ENCODE measurements at regions not wholly inside any gene's neighbourhood (a gene's known extent, or its start where the extent isn't known, plus 50 kb on each side); places are given as distances from the start of the nearest gene placed in this dataset.

GRCh38 chr7:46583656-46584055, 662.6 kb upstream of the IGFBP3 start:
- peaks cover 11% of the 10 kb centered on the region for H3K4me1 Mint-ChIP-seq (ENCODE audit: insufficient read depth, unreplicated experiment)
- TF ChIP-seq CTCF (IDR thresholded peaks at IDR 0.05; ENCODE audit: unreplicated experiment): no peak
- no peaks in the 10 kb centered on the region for H3K9me3 Mint-ChIP-seq (ENCODE audit: unreplicated experiment)
- BruUV-seq (replicated peaks): no TSS peak
- H3K36me3 Mint-ChIP-seq (ENCODE audit: insufficient read depth, unreplicated experiment): no peaks in the 10 kb centered on the region
- ChIA-PET CTCF (no interaction called here), POLR2A (no interaction called here)
- intact Hi-C loops (cut with micrococcal nuclease): no loop called here
- no peak overlapping the region for H3K4me3 Mint-ChIP-seq (ENCODE audit: unreplicated experiment)
- DNase-seq (ENCODE audit: unreplicated experiment): peak; percentile 53
- no peaks in the 10 kb centered on the region for H3K27me3 Mint-ChIP-seq (ENCODE audit: insufficient read depth, unreplicated experiment)
- H3K27ac Mint-ChIP-seq (ENCODE audit: low read depth, unreplicated experiment): peak overlapping the region; percentile 55

- Mint-ChIP-seq H3K4me3 (ENCODE audit: unreplicated experiment) (no peak overlapping the region), H3K9me3 (ENCODE audit: unreplicated experiment) (no peaks in the 10 kb centered on the region), H3K36me3 (ENCODE audit: insufficient read depth, unreplicated experiment) (no peaks in the 10 kb centered on the region), H3K4me1 (ENCODE audit: insufficient read depth, unreplicated experiment) (peaks cover 11% of the 10 kb centered on the region), H3K27me3 (ENCODE audit: insufficient read depth, unreplicated experiment) (no peaks in the 10 kb centered on the region), H3K27ac (ENCODE audit: low read depth, unreplicated experiment) (no peak overlapping the region)
- POLR2A ChIA-PET: no interaction called here
- no TSS peak for BruUV-seq (replicated peaks)
- intact Hi-C loops (cut with micrococcal nuclease): no loop called here
- no peak for TF ChIP-seq CTCF (IDR thresholded peaks at IDR 0.05; ENCODE audit: unreplicated experiment)
- CTCF ChIA-PET: no interaction called here
- no peak for DNase-seq (ENCODE audit: unreplicated experiment)
Observed at GRCh38 chr7:46581268-46581667, 660.2 kb upstream of the IGFBP3 start.

- no peak for TF ChIP-seq CTCF (IDR thresholded peaks at IDR 0.05; ENCODE audit: unreplicated experiment)
- peaks cover 11% of the 10 kb centered on the region for H3K4me1 Mint-ChIP-seq (ENCODE audit: insufficient read depth, unreplicated experiment)
- H3K27me3 Mint-ChIP-seq (ENCODE audit: insufficient read depth, unreplicated experiment): no peaks in the 10 kb centered on the region
- no peaks in the 10 kb centered on the region for H3K36me3 Mint-ChIP-seq (ENCODE audit: insufficient read depth, unreplicated experiment)
- CTCF ChIA-PET: no interaction called here
- H3K9me3 Mint-ChIP-seq (ENCODE audit: unreplicated experiment): no peaks in the 10 kb centered on the region
- no peak overlapping the region for H3K4me3 Mint-ChIP-seq (ENCODE audit: unreplicated experiment)
- no peak for DNase-seq (ENCODE audit: unreplicated experiment)
- no peak overlapping the region for H3K27ac Mint-ChIP-seq (ENCODE audit: low read depth, unreplicated experiment)
- intact Hi-C loops (cut with micrococcal nuclease): no loop called here
- POLR2A ChIA-PET: no interaction called here
- no TSS peak for BruUV-seq (replicated peaks)
Observed at GRCh38 chr7:46580766-46581165, 659.7 kb upstream of the IGFBP3 start.

GRCh38 chr7:46577394-46577793, 656.3 kb upstream of the IGFBP3 start:
- H3K27ac Mint-ChIP-seq (ENCODE audit: low read depth, unreplicated experiment): no peak overlapping the region
- H3K4me3 Mint-ChIP-seq (ENCODE audit: unreplicated experiment): no peak overlapping the region
- no peaks in the 10 kb centered on the region for H3K4me1 Mint-ChIP-seq (ENCODE audit: insufficient read depth, unreplicated experiment)
- ChIA-PET CTCF (interaction anchor here (1.3 kb wide), 1 partner anchor 511 kb away, joined by 3 read pairs; no protein-coding TSS in a partner anchor), POLR2A (interaction anchor here (0.6 kb wide), 1 partner anchor 343 kb away, joined by 3 read pairs; no protein-coding TSS in a partner anchor)
- no TSS peak for BruUV-seq (replicated peaks)
- H3K27me3 Mint-ChIP-seq (ENCODE audit: insufficient read depth, unreplicated experiment): no peaks in the 10 kb centered on the region
- peaks cover 2% of the 10 kb centered on the region for H3K9me3 Mint-ChIP-seq (ENCODE audit: unreplicated experiment)
- TF ChIP-seq CTCF (IDR thresholded peaks at IDR 0.05; ENCODE audit: unreplicated experiment): no peak
- no peaks in the 10 kb centered on the region for H3K36me3 Mint-ChIP-seq (ENCODE audit: insufficient read depth, unreplicated experiment)
- intact Hi-C loops (cut with micrococcal nuclease): no loop called here
- no peak for DNase-seq (ENCODE audit: unreplicated experiment)
